ENCODE measurements at regions not wholly inside any gene's neighbourhood (a gene's known extent, or its start where the extent isn't known, plus 50 kb on each side); places are given as distances from the start of the nearest gene placed in this dataset.

DNA sequence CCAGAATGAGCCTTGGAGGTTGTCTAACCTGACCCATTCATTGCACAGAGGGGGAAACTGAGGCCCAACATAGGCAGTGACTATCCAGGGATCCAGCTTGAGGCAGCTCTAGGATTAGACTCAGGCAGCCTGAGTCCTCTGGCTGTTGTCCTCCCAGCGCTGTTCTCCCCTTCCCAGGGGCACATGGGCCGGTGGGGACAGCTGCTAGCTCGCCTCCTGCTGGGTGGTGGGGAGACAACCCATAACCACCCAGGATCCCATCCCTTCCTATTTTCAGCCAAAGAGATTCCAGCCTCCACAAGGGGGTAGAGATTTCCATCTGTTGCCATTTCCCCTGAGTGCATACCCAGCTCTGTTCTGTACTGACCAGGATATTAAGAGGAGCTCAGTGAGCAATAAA, 145.1 kb upstream of the GPR26 start:
- no peak for TF ChIP-seq CTCF (IDR thresholded peaks at IDR 0.05)
- TF ChIP-seq POLR2A (IDR thresholded peaks at IDR 0.05), result no peak

All from esophagus squamous epithelium (tissue), 4 donors.